22Rv1 (cell line): ENCODE measurements at regions not wholly inside any gene's neighbourhood (a gene's known extent, or its start where the extent isn't known, plus 50 kb on each side); places are given as distances from the start of the nearest gene placed in this dataset.

Source experiments
- ZFX ChIP-seq: fragments of 450-650 bp; IDR thresholded peaks from 2 replicates; pipeline ENCODE4 v1.6.1; 2017; ENCODE audit warnings: antibody characterized with exemption, borderline replicate concordance
- TF ChIP-seq, protein P1 (sequence below): fragments of 450-650 bp; IDR thresholded peaks from 2 replicates; pipeline ENCODE4 v1.5.1; 2017; ENCODE audit warnings: mild to moderate bottlenecking

DNA sequence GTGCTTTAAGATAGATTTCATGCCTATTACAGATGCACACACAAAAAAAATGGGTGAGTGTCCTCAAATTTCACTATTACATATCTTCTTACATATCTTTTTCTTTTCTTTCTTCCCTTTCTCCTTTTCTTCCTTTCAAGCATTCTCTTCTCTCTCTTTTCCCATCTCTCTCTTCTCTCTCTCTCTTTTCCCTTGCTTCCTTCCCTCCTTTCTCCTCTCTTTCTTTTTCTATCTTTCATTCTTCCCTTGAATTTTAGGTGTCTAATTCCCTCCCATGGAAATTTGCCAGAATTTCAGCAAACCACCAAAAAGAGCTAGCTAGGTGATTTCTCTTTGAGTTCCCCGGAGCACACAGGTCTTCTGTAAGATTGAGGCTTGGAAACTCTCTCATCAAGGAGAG lies 395.3 kb upstream of the RUNX1 start:
- TF ChIP-seq, protein P1, sequence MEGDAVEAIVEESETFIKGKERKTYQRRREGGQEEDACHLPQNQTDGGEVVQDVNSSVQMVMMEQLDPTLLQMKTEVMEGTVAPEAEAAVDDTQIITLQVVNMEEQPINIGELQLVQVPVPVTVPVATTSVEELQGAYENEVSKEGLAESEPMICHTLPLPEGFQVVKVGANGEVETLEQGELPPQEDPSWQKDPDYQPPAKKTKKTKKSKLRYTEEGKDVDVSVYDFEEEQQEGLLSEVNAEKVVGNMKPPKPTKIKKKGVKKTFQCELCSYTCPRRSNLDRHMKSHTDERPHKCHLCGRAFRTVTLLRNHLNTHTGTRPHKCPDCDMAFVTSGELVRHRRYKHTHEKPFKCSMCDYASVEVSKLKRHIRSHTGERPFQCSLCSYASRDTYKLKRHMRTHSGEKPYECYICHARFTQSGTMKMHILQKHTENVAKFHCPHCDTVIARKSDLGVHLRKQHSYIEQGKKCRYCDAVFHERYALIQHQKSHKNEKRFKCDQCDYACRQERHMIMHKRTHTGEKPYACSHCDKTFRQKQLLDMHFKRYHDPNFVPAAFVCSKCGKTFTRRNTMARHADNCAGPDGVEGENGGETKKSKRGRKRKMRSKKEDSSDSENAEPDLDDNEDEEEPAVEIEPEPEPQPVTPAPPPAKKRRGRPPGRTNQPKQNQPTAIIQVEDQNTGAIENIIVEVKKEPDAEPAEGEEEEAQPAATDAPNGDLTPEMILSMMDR: no peak
- no peak for TF ChIP-seq ZFX
